GM18507 (cell line): ENCODE measurements at regions not wholly inside any gene's neighbourhood (a gene's known extent, or its start where the extent isn't known, plus 50 kb on each side); places are given as distances from the start of the nearest gene placed in this dataset.

ENCODE experiments used
- DNase-seq: peaks from one replicate; pipeline ENCODE4 v3.0.0; 2011; ENCODE audit warnings: low read depth; ENCODE audit not compliant: insufficient read length; ENCODE audit errors: extremely low spot score
- FAIRE-seq: peaks from 2 replicates; lab custom pipeline; 2011; peaks lifted over from hg19 to GRCh38; lab: Jason Lieb, UNC

DNA sequence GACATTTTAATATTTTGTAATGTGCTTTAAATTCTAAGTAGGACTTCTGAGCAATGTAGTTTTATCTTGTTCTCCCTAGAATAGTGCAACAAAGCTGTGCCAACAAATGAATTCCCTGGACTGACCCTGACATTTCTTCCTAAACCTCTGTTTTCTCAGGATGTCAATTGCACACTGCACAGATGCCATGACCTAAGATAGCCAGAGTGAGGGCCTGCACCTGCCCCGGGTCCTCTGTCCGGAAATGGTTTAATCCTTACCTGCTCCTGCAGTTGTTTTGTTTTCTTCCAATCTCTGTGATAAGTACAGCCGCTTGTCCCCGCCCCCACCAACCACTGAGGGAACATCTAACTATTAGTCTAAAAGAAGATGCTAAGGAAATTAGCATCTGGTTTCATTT, 831.5 kb downstream of the GALC start:
- DNase-seq: no peak
- no peak for FAIRE-seq

DNA sequence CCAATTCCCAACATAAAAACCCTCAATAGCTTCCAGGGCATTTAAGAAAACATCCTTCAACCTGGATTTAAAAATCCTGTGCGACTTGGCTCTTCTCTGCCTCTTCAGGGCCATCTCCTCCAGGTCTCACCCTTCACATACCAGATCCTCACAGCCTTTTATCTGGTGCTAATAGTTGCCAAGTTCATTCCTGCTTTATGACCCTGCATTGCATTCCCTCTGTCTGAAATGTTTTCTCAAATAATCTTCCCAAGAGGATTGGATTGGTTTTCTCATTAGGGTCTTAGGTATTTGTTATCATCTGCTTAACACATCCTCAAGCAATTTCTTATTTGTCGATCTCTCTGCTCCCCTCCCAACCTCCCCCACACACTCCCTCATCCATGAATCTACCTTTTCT, 832.0 kb downstream of the GALC start:
- no peak for DNase-seq
- FAIRE-seq: no peak

DNA sequence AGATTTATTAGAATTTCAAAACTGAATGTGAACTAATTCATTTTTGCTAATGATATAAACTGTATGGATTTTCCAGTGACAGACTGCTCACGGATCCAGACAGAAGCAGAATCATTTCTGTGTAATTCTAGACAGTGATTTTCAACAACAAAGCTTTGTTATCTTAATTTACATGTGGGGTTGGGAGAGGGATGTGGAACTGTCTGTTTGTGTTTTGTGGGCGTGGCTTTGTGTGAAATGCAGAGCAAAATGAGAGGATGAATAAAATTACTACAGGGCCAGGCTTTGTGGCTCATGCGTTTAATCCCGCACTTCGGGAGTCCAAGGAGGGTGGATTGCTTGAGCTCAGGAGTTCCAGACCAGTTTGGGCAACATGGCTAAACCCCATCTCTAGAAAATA, 834.7 kb downstream of the GALC start:
- FAIRE-seq (no peak), DNase-seq (no peak)

DNA sequence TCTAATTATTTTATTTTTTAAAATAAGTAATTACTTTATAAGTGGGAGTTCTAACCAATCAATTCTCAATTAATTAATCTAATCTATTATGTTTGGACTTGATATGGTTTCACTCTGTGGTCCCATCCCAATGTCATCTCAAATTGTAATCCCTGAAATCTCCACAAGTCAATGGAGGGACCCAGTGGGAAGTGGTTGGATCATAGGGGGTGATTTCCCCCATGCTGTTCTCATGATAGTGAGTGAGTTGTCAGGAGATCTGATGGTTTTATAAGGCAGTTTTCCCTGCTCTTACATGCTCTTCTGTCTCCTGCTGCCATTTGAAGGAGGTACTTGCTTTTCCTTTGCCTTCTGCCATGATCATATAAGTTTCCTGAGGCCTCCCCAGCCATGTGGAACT, 836.1 kb downstream of the GALC start:
- FAIRE-seq (no peak), DNase-seq (no peak)

DNA sequence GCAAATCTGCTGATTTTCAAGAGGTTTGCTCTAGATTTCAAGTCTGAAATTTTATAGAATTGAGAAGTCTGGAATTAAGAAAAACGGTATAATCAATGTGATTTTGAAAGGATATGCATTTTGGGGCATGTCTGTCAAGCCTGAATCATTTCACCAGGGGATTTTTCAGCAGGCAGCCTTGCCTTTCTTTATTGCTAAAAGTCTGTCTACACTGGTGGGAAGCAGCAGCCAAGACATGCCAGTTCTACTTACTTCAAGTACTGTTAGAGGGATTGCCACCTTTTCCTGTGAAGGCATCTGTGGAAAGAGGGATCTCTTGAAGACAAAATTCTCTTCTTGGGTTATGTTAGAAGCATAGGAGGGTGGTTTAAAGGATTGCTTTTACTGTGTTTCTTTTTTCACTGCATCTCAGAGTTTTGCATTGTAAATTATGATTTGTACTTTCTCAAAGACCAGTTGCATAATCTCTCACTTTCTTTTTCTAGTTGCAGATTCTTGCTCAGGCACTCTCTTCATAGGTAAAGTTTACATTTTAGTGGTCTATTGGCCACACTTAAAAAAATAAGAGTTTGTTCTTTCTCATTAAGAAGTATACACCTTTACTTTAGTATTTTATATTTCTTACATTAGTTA, 837.0 kb downstream of the GALC start:
- FAIRE-seq: no peak
- no peak for DNase-seq

DNA sequence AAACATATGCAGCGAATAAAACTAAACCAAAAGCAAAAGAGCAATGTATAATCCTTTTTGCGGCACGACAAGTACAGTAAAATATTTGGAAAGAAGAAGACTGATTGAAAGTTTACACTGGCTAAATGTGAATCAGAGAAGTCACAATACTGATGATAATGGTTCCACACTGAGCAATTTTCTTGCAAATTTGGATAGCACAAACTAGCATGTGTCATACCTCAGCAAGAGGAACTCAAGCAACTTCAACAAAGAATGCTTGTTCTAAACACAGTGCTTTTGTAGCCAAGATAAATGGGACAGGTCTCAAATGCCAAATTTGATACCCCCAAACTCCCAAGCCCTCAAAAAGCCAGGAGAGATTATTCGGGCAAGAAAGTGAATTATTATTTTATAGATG, 839.1 kb downstream of the GALC start:
- FAIRE-seq (no peak), DNase-seq (no peak)

DNA sequence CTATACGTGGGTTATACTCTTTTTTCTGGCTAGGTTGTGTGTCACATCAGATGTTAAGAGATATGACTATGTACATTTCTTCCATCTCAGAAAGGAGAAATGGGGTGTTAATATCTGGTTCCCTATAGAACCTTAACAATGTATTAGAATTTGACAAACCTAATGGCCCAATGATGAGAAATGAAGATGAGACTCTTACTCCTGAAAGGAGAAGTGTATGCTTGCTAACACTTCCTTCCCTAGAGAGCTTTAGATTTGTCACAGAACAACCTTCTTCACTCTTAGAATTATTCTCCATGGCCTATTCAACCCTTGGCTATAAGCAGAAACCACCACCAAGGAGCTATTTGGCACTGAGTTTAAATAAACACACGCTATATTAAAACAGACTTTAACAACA, 839.6 kb downstream of the GALC start:
- FAIRE-seq (no peak), DNase-seq (no peak)

DNA sequence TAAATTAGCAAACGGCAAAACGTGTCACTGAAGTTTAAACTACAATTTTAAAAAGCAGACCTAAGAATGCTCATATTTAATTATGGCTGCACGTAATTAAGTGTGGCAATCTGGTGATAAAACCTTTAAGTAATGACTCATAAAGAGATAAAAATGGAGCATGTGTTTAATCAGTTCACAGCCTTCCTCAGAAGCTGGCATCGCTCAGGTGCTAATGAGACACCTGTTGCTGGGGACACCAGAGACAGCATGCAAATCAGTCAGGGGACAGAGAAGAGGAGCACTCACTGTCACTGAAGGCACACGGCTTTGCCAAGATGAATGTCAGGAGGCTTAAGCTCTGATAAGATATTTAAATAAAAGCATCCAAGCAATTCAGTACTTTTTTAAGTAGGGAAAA, 840.3 kb downstream of the GALC start:
- no peak for DNase-seq
- no peak for FAIRE-seq

DNA sequence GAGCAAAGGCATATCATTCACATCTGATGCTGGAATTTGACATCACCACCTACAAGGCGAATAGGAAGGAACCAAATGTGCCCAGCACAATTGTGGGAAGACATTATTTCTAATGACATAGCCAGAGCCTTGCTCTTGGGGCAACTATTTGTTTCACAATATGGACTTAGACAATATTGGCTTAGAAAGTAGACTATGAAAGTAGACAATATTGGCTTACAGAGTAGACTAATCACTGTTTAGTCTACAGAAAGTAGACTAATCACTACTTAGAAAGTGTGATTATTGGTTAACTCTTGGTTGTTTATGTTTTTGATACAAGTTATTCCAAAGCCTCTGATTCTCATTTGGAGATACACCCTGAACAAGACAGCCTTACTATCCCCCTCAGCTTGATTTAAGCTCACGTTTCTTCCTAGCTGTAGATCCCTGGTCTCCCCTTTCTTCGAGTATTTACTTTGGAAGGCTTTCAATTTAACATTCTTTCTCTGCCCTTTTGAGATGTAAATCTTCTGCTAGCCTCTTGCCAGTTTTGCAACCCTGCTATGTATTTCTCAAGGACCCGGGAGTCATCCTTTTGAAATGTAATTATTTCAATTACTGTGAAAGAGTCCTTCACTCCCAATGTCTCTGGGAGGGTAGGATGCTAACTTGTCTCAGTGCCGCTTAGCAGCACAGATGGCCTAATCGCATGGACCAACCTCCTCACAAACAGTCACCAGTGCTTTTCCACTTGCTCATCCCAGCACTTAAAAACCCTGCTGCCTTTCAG, 843.2 kb downstream of the GALC start:
- FAIRE-seq: no peak
- no peak for DNase-seq

DNA sequence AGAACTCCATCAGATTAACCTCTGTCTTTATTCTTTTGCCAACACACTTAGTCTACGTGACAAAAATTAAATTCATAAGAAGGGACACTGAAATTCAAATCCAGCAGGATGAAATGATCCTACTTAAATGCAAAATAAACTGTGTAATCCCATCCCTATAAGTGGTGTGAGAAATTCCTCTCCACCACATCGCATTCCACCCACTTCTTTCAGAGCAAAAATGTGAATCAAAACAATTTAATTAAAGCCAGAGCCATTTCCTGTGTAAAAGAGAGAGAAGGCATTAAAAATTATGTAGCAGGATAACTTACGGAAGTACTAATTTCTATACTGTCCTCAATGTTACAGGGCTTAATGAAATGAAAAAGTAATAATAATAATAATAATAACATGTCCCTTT, 844.3 kb downstream of the GALC start:
- no peak for FAIRE-seq
- no peak for DNase-seq

DNA sequence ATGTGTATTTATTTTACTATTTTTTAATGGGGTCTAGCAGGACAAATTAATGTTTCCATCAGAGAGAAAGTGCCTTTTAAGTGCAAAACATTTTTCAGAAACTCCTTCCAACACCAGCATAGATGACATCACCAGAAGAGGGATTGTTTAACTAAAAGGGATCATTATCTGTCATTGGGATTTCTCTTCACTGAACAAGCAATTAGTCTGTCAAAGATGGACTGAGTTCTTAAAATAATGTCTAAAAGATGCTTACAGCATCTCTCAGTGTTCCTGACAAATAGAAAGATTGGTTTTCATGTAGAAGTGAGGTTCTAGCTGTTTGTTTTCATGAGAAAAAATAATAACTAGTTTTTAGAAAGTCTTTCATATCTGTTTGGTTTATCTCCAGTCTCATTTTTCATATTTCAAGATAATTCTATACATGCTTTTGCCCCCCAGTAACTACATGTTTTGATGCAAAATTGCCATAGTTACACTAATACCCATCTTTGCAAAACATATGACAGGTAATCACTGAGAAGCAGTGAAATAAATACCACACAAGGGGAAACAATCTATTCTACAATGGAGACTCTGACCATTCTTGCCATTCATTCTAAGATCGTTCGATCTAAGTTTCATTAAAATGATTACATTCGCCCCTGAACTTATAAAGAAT, 850.3 kb downstream of the GALC start:
- FAIRE-seq (no peak), DNase-seq (no peak)

DNA sequence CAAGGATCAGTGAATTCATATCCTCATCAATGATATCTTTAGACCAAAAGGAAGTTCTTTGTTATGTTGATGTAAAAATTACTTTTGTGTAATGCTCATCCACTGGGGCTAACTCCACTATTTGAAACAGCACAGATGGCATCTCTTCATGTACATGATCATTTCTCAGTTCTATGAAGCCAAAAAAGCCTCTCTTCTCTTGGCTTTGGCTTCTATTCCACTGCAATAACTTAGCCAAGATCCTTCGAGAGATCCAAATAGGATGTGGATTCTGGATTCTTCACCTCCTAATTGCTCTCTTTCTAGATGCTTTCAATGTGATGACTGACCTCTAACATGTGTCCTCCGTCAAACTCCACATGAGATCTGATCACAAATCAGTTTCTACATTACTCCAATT, 851.2 kb downstream of the GALC start:
- DNase-seq: no peak
- no peak for FAIRE-seq

DNA sequence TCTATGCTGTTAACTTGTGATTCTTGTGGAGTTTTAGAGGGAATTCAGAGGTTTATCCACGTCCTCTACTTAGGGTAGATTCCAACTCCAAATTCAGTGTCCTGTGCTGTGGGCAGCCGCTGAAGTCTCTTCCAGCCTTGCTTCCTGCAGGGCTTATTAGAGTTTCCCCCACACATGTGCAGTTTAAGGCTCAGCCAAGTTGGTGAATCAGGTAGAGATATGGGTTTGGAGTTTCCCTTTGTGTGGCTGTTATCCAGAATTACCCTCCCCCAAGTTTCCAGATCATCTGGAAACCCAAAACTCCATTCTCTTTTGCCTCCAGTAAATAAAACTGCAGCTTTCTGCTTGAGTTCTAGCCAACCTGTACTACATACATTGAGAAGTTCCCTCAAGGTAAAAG, 853.7 kb downstream of the GALC start:
- DNase-seq: no peak
- FAIRE-seq: no peak

DNA sequence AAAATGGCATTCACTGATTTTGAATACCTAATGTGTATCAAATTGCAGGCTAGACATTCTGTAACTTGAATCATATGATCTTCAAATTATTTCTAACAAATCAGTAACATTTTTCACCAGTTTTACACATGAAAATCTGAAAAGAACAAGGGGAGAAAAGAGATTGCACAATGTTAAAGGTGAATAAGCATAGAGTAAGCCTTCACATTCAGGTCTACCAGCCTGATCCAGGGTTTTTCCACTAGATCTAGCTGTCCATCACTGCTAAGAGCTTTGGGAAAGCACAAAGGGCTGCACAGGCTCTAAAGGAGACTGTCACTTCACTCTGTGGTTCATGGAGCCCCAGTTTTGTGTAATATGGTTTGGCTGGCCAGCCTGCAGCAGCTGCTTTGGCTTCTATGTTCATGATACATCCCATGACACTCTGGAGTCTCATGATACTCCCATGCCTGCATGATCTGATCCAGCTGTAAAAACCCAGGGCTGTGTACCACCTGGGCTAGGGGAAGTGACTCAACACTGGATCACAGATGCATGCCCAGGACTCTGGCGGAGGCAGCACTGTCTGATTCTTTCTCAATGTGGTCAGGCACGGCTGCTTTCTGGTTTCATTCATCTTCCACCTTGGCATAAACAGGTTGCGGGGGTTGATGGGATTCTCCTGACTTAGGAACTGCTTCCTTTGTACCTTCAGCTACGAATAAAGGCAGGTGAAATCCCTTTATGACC, 859.7 kb downstream of the GALC start:
- no peak for DNase-seq
- FAIRE-seq: no peak

DNA sequence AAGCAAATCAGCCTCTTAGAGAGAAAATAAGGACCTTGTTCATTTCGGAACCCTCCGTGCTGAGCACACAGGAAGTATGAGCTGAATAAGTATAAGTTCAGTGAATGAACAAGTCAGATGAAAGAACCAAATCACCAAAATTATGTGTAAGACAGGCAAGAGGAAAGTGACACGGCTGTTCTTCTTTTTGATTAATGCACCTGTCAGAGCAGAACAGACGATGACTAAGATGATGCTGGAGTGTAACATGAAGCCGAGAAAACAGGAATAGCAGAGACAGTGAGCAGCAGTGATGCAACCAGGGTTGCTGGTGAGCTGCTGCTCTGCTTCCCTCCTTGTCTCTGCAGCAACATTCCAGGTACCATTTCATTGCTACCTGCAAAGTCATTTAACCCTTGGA, 861.1 kb downstream of the GALC start:
- FAIRE-seq: no peak
- DNase-seq: no peak

DNA sequence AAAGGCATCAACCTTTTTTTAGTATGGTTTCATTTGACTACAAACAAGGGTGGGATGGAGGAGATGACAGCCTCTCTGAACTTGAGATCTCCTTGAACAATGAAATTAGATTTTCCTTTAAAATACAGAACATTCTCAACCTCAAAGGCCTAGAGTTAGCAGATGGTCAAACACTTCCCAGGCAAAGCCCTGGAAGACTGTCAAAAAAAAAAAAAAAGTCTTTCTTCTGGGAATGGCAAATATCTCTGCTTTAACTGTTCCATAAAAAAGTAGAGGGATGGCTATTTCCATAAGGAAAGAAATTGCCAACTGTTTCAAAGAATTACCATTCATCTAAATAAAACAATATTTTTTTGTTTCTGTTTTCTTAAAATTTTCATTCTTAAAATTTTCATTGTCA, 870.8 kb downstream of the GALC start:
- DNase-seq: no peak
- FAIRE-seq: no peak

DNA sequence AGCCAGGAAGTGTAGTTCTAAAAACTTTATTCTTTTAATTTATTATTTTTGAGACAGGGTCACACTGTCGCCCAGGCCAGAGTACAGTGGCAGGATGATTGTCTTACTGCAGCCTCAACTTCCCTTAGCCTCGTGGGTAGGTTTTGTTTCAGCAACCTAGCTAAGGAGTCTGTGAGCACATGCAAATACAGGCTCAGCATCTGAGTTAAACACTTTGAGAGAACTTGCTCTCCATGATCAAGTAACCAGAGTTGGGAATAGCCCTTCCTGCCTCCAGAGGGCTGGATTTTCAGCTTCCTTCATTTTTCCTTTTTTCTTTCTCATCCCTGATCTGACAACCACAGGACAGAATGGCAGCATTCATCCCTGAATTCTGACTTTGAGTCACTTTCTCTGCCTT, 871.3 kb downstream of the GALC start:
- DNase-seq (no peak), FAIRE-seq (no peak)

DNA sequence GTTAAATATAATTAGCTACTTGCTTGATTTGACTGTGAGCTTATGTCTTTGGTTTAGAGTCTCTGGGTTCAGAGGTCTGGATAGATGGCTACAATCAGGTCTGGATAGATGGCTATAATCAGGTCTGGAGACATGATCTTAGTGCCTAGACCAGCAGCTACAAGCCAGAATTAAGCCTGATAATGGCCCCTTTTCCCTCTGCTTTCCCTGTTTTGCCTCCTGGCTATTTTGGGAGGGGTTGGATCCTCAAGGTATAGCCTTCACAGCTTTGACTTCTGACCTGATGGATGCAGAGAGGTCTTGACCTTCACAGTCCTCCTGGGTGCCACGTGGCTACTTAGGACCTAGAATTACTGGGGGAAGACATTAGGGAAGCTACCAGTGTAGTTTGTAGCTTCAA, 877.7 kb downstream of the GALC start:
- no peak for DNase-seq
- no peak for FAIRE-seq

DNA sequence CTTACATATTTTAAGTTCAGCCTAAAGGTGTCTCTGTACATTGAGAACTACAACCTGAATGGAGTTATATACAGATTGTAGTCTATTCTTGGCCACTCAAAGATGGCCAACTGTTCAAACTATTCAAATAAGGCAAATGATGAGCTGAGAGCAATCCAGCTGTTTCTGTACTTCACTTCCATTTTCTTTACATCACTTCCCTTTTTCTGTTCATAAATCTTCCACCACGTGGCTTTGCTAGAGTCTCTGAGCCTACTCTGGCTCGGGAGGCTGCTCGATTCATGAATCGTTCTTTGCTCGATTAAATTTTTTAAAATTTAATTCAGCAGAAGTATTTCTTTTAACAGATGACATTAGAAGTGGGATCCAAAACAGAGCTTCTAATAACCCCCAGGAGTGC, 879.7 kb downstream of the GALC start:
- DNase-seq: no peak
- no peak for FAIRE-seq

DNA sequence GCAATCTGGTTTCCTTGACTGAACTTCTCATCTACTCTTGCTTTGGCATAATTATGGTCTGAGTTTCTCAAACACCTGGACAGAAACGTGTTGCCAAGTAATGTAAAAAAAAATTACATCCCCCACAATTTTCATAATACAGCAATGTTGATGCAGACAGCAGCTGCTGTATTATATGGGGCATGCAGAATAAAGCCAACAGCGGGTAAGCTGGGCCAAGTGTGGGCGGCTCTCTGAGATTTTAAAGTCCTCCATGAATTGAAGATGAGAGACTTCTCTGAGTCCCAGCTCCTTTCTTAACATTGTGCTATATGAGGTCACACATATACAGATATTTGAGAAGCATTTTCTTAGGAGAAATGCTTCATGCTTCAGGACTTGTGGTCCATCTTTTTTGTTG, 881.2 kb downstream of the GALC start:
- FAIRE-seq (no peak), DNase-seq (no peak)
